GM12878 (cell line): ENCODE measurements at regions not wholly inside any gene's neighbourhood (a gene's known extent, or its start where the extent isn't known, plus 50 kb on each side); places are given as distances from the start of the nearest gene placed in this dataset.

ENCODE experiments used
- E4F1 ChIP-seq: fragments of 450-650 bp; IDR thresholded peaks from 2 replicates; pipeline ENCODE4 v1.6.1; 2018; ENCODE audit warnings: borderline replicate concordance, mild to moderate bottlenecking; ENCODE audit not compliant: partially characterized antibody
- EP300 ChIP-seq, 2 experiments: fragments of 150-350 bp in 1 of 2; IDR thresholded peaks; 2 replicates each; pipeline ENCODE4 v1.6.1; 2011 to 2012; ENCODE audit warnings: low read depth in 2 of 2, low read length in 2 of 2, borderline replicate concordance in 1 of 2, improper control_type of control experiment in 1 of 2, inconsistent platforms in 1 of 2; ENCODE audit not compliant: control insufficient read depth in 1 of 2
- FOXM1 ChIP-seq: IDR thresholded peaks from 2 replicates; pipeline ENCODE4 v1.6.1; 2012; ENCODE audit warnings: low read depth, mild to moderate bottlenecking, inconsistent platforms, low read length, moderate library complexity
- GABPA ChIP-seq: IDR thresholded peaks from 2 replicates; pipeline ENCODE4 v1.6.1; 2014; ENCODE audit warnings: antibody characterized with exemption, low read depth, mild to moderate bottlenecking, inconsistent platforms
- IKZF1 ChIP-seq: fragments of 450-650 bp; conservative IDR thresholded peaks from 2 replicates; pipeline ENCODE4 v1.6.1; 2017; ENCODE audit warnings: antibody characterized with exemption, mild to moderate bottlenecking
- IKZF2 ChIP-seq, 2 experiments: fragments of 450-650 bp; IDR thresholded peaks; 2 replicates each; pipeline ENCODE4 v1.6.1; 2017; ENCODE audit warnings: mild to moderate bottlenecking in 2 of 2, moderate library complexity in 2 of 2
- NFXL1 ChIP-seq: fragments of 450-650 bp; IDR thresholded peaks from 2 replicates; pipeline ENCODE4 v1.6.1; 2017; ENCODE audit warnings: antibody characterized with exemption, mild to moderate bottlenecking, borderline replicate concordance
- POLR2A ChIP-seq: IDR thresholded peaks from 2 replicates; pipeline ENCODE4 v1.6.1; 2011; ENCODE audit warnings: low read depth, mild to moderate bottlenecking, low read length
- RAD51 ChIP-seq: fragments of 450-650 bp; IDR thresholded peaks from 2 replicates; pipeline ENCODE4 v1.6.1; 2016; ENCODE audit warnings: moderate library complexity, mild to moderate bottlenecking, inconsistent platforms
- RFX5 ChIP-seq: IDR thresholded peaks from 2 replicates; pipeline ENCODE4 v1.6.1; 2011; ENCODE audit warnings: low read depth, low read length, improper control_type of control experiment
- SP1 ChIP-seq: IDR thresholded peaks from one replicate; pipeline ENCODE4 v1.6.1; 2011; ENCODE audit warnings: low read depth, low read length
- TCF3 ChIP-seq: IDR thresholded peaks from 2 replicates; pipeline ENCODE4 v1.6.1; 2012; ENCODE audit warnings: low read depth, mild to moderate bottlenecking, low read length, borderline replicate concordance; ENCODE audit not compliant: insufficient read depth
- YY1 ChIP-seq: IDR thresholded peaks from 2 replicates; pipeline ENCODE4 v1.6.1; 2011; ENCODE audit warnings: low read depth, mild to moderate bottlenecking, low read length
- TF ChIP-seq, protein P1 (sequence below), 3 experiments: IDR thresholded peaks in 2 of 3; conservative IDR thresholded peaks in 1 of 3; 2 replicates each; pipeline ENCODE4 v1.5.1; 2011; ENCODE audit warnings: low read depth in 3 of 3, low read length in 3 of 3, mild to moderate bottlenecking in 3 of 3, control low read depth in 2 of 3, moderate library complexity in 2 of 3, inconsistent platforms in 1 of 3, mixed read lengths in 1 of 3; ENCODE audit not compliant: control insufficient read depth in 2 of 3, insufficient read depth in 1 of 3; ENCODE audit errors: extremely low read depth in 1 of 3

DNA sequence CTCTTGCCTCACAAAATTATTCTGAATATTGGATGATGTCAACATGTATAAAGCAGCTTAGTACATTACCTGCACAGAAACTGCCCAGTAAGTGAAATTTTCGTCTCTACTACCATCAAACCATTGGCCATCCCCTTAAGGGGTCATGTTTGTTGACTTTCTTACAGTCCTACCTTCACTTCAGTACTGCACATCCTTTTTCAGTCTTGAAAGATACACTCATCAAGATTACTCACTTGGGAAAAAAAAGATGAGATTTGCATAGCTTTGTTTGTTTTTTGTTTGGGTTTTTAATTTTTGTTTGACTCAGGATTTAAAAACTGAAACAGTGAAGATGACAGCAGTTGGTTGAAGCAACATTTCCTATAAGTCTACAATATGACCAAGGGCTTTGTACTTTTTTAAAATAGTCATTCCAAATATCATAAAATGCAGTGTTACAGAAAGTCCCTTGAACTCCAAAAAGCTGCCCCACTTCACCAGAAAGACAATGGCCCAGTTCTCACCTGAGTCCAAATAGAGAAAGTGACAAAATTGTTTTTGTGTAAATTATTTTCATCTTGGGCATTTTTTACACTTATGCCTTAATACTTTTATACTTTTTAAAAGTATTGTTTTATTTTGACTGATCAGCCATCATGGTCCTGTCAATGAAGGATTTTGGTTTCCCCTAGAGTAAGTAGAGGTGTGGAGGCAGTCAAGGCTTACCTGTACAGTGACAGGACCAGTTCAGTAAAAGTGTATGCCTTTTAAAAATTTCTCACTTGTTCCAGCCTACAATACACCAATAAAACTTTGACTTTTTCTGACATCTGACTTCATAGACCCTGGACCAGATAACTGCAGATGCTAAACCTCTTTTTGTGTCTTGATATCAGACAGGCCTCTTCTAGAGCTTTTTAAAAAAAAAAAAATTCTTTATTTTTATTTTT is 59.7 kb upstream of the EDA2R start:
- TF ChIP-seq NFXL1 (no peak), GABPA (no peak), IKZF2 (IDR thresholded peaks at IDR 0.05) (no peak), RAD51 (no peak), TCF3 (no peak), E4F1 (no peak), SP1 (no peak), RFX5 (no peak), YY1 (no peak), IKZF1 (no peak), EP300 (IDR thresholded peaks at IDR 0.05; ENCODE audit: borderline replicate concordance in 1 of 2, control insufficient read depth in 1 of 2, low read depth in 2 of 2, low read length in 2 of 2) (no peak), FOXM1 (no peak), POLR2A (no peak)
- TF ChIP-seq, protein P1, sequence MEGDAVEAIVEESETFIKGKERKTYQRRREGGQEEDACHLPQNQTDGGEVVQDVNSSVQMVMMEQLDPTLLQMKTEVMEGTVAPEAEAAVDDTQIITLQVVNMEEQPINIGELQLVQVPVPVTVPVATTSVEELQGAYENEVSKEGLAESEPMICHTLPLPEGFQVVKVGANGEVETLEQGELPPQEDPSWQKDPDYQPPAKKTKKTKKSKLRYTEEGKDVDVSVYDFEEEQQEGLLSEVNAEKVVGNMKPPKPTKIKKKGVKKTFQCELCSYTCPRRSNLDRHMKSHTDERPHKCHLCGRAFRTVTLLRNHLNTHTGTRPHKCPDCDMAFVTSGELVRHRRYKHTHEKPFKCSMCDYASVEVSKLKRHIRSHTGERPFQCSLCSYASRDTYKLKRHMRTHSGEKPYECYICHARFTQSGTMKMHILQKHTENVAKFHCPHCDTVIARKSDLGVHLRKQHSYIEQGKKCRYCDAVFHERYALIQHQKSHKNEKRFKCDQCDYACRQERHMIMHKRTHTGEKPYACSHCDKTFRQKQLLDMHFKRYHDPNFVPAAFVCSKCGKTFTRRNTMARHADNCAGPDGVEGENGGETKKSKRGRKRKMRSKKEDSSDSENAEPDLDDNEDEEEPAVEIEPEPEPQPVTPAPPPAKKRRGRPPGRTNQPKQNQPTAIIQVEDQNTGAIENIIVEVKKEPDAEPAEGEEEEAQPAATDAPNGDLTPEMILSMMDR (IDR thresholded peaks at IDR 0.05 in 2 of 3, conservative IDR thresholded peaks at IDR 0.05 in 1 of 3; ENCODE audit: control insufficient read depth in 2 of 3, extremely low read depth in 1 of 3, insufficient read depth in 1 of 3, low read depth in 3 of 3, low read length in 3 of 3): no peak
